Activated naive CD4-positive, alpha-beta T cell treated with anti-CD3 and anti-CD28 coated beads, Interleukin-2, amount 50 U/mL, for 16 hours (primary cell): ENCODE measurements at regions not wholly inside any gene's neighbourhood (a gene's known extent, or its start where the extent isn't known, plus 50 kb on each side); places are given as distances from the start of the nearest gene placed in this dataset.
"Not testable (repeated sequence)": the region's sequence is repeated elsewhere in the genome, so short reads cannot be mapped to it uniquely, and the experiment has no call there.

Source experiments
- DNase-seq: peaks from one replicate; pipeline ENCODE4 v3.0.0-alpha.2; 2020

- DNase-seq, result no peak
Observed at GRCh38 chr4:114252499-114252898, 273.1 kb upstream of the ARSJ start.

- no peak for DNase-seq
Observed at GRCh38 chr4:114257501-114257900, 278.1 kb upstream of the ARSJ start.

GRCh38 chr4:114262421-114262820 lies 283.0 kb upstream of the ARSJ start:
- DNase-seq, result not testable (repeated sequence)

- no peak for DNase-seq
Observed at GRCh38 chr4:114263233-114263632, 283.8 kb upstream of the ARSJ start.

GRCh38 chr4:114264452-114264851 lies 285.0 kb upstream of the ARSJ start:
- DNase-seq, result no peak

- DNase-seq, result no peak
Observed at GRCh38 chr4:114264877-114265291, 285.4 kb upstream of the ARSJ start.

GRCh38 chr4:114265342-114265741 lies 285.9 kb upstream of the ARSJ start:
- no peak for DNase-seq

- DNase-seq, result no peak
Observed at GRCh38 chr4:114267976-114268375, 288.5 kb upstream of the ARSJ start.

GRCh38 chr4:114271031-114271430 lies 291.6 kb upstream of the ARSJ start:
- DNase-seq, result no peak

- no peak for DNase-seq
Observed at GRCh38 chr4:114272226-114272625, 292.8 kb upstream of the ARSJ start.

- DNase-seq, result no peak
Observed at GRCh38 chr4:114273238-114273637, 293.8 kb upstream of the ARSJ start.

- no peak for DNase-seq
Observed at GRCh38 chr4:114277690-114278089, 298.2 kb upstream of the ARSJ start.

- no peak for DNase-seq
Observed at GRCh38 chr4:114279066-114279465, 299.6 kb upstream of the ARSJ start.

- DNase-seq, result no peak
Observed at GRCh38 chr4:114279711-114280110, 300.3 kb upstream of the ARSJ start.

- DNase-seq, result no peak
Observed at GRCh38 chr4:114280645-114281044, 301.2 kb upstream of the ARSJ start.

- DNase-seq, result no peak
Observed at GRCh38 chr4:114281164-114281960, 301.9 kb upstream of the ARSJ start.

GRCh38 chr4:114282937-114283336 lies 303.5 kb upstream of the ARSJ start:
- DNase-seq, result no peak

- no peak for DNase-seq
Observed at GRCh38 chr4:114284629-114285028, 305.2 kb upstream of the ARSJ start.

- DNase-seq, result no peak
Observed at GRCh38 chr4:114286262-114286810, 306.9 kb upstream of the ARSJ start.

- DNase-seq, result no peak
Observed at GRCh38 chr4:114287079-114287696, 307.7 kb upstream of the ARSJ start.

- no peak for DNase-seq
Observed at GRCh38 chr4:114296126-114296525, 302.5 kb upstream of the UGT8 start.

- no peak for DNase-seq
Observed at GRCh38 chr4:114302472-114302871, 296.1 kb upstream of the UGT8 start.

GRCh38 chr4:114304046-114304445 lies 294.6 kb upstream of the UGT8 start:
- DNase-seq, result no peak

GRCh38 chr4:114304567-114304966 lies 294.0 kb upstream of the UGT8 start:
- DNase-seq, result no peak
